OCI-LY3 (cell line): ENCODE measurements at regions not wholly inside any gene's neighbourhood (a gene's known extent, or its start where the extent isn't known, plus 50 kb on each side); places are given as distances from the start of the nearest gene placed in this dataset.

Source experiments
- CTCF ChIP-seq: fragments of 200-600, 300-600 bp; sonication (generic); IDR thresholded peaks from 2 replicates; pipeline ENCODE4 v1.5.1; 2014; ENCODE audit warnings: antibody characterized with exemption, low read length, low read depth
- EZH2phosphoT487 ChIP-seq: fragments of 200-600 bp; shearing (Covaris generic); IDR thresholded peaks from 2 replicates; pipeline ENCODE4 v1.6.1; 2018; ENCODE audit warnings: antibody characterized with exemption, mixed run types, low read depth

GRCh38 chr20:51979226-51979625 lies 176.9 kb upstream of the SALL4 start:
- TF ChIP-seq CTCF (no peak), EZH2phosphoT487 (no peak)
